ENCODE measurements at regions not wholly inside any gene's neighbourhood (a gene's known extent, or its start where the extent isn't known, plus 50 kb on each side); places are given as distances from the start of the nearest gene placed in this dataset.
"Not testable (repeated sequence)": the region's sequence is repeated elsewhere in the genome, so short reads cannot be mapped to it uniquely, and the experiment has no call there.

DNA sequence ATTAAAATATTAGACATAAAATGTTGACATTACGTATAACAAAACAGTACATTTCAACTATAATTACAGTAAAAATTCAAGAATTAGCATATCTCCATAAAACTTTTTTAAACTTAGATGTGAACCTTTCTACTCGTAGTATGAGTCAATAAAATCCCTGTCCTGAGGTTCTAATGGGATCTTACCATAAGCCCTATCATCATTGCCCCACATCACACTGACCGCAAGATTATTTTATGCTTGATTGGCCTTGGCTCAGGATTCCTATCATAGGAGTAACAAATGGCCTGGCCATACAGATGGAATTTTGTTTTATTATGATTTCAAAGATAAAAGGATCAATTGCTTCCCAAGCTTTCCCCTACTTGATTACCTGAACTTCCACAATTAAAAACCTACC is 238.3 kb downstream of the MEF2C start:
- no peaks in the 10 kb centered on the region for H3K9me2 ChIP-seq (replicated peaks; ENCODE audit: insufficient read depth, low read length)
- H3K4me3 ChIP-seq (ENCODE audit: low read length) = no peak overlapping the region
- H3K27ac ChIP-seq (ENCODE audit: low read length) = no peak overlapping the region
- no peaks in the 10 kb centered on the region for H3K36me3 ChIP-seq (ENCODE audit: insufficient read depth, low read length)
- no peaks in the 10 kb centered on the region for H3K4me1 ChIP-seq (ENCODE audit: low read length)
- no peaks in the 10 kb centered on the region for H3K27me3 ChIP-seq (ENCODE audit: low read length)
- no peaks in the 10 kb centered on the region for H4K20me1 ChIP-seq (ENCODE audit: insufficient read depth, low read depth, low read length)
- no peaks in the 10 kb centered on the region for H3K79me2 ChIP-seq (ENCODE audit: low read length)
- no peak for DNase-seq
- H2AFZ ChIP-seq (ENCODE audit: low read length) = no peak overlapping the region
- H3K9me3 ChIP-seq (ENCODE audit: low read length) = no peaks in the 10 kb centered on the region
- H3K9ac ChIP-seq (ENCODE audit: low read length) = no peak overlapping the region
- H3K4me2 ChIP-seq (ENCODE audit: low read depth, low read length, poor library complexity, severe bottlenecking) = no peak overlapping the region

DNA sequence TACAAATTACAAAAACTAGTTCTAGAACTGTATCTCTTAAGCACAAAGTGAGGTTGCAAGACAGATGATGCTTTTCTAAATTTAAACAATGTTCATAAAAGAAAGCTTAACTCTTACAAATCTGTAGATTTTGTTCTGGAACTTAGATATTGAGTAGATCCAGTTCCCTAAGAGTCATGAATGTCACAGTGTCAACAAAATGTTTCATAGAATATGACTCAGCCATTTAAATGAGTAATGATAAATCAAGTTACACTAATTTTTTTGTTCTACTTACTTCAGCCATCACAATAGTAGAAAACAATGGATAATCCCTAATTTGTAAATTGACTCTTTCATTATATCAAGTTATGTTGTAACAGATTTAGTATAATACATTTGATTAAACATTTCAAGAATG is 239.7 kb downstream of the MEF2C start:
- H3K4me3 ChIP-seq (ENCODE audit: low read length) = no peak overlapping the region
- no peaks in the 10 kb centered on the region for H3K9me2 ChIP-seq (replicated peaks; ENCODE audit: insufficient read depth, low read length)
- H3K27me3 ChIP-seq (ENCODE audit: low read length) = no peaks in the 10 kb centered on the region
- no peak for DNase-seq
- H3K79me2 ChIP-seq (ENCODE audit: low read length) = no peaks in the 10 kb centered on the region
- no peak overlapping the region for H3K9ac ChIP-seq (ENCODE audit: low read length)
- no peak overlapping the region for H3K27ac ChIP-seq (ENCODE audit: low read length)
- H3K4me2 ChIP-seq (ENCODE audit: low read depth, low read length, poor library complexity, severe bottlenecking) = no peak overlapping the region
- H3K9me3 ChIP-seq (ENCODE audit: low read length) = no peaks in the 10 kb centered on the region
- no peaks in the 10 kb centered on the region for H4K20me1 ChIP-seq (ENCODE audit: insufficient read depth, low read depth, low read length)
- H2AFZ ChIP-seq (ENCODE audit: low read length) = no peak overlapping the region
- H3K4me1 ChIP-seq (ENCODE audit: low read length) = no peaks in the 10 kb centered on the region
- H3K36me3 ChIP-seq (ENCODE audit: insufficient read depth, low read length) = no peaks in the 10 kb centered on the region

DNA sequence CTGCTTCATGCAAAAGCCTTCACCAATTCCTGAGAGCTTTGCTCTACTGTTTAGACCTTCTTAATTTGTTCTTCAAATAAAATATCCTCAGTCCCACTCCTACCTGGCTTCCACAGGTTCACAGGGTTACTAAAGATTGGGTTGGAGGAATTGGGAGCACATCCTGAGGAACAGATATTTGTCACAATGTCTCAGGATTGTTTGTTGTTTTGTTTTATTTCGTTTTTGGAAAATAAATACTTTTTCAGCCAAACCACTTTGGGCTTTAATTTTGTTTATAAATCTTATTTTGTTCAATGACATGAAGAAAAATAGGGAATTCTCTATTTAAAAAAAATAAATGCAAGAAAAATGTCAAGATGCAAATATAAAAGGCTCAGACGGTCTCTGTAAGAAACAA is 249.0 kb downstream of the MEF2C start:
- no peak overlapping the region for H3K4me2 ChIP-seq (ENCODE audit: low read depth, low read length, poor library complexity, severe bottlenecking)
- no peak overlapping the region for H3K9ac ChIP-seq (ENCODE audit: low read length)
- no peaks in the 10 kb centered on the region for H3K9me2 ChIP-seq (replicated peaks; ENCODE audit: insufficient read depth, low read length)
- H3K4me1 ChIP-seq (ENCODE audit: low read length) = no peaks in the 10 kb centered on the region
- no peak overlapping the region for H3K27ac ChIP-seq (ENCODE audit: low read length)
- no peak overlapping the region for H2AFZ ChIP-seq (ENCODE audit: low read length)
- no peaks in the 10 kb centered on the region for H3K9me3 ChIP-seq (ENCODE audit: low read length)
- DNase-seq = no peak
- no peaks in the 10 kb centered on the region for H3K79me2 ChIP-seq (ENCODE audit: low read length)
- no peaks in the 10 kb centered on the region for H3K36me3 ChIP-seq (ENCODE audit: insufficient read depth, low read length)
- no peak overlapping the region for H3K4me3 ChIP-seq (ENCODE audit: low read length)
- no peaks in the 10 kb centered on the region for H4K20me1 ChIP-seq (ENCODE audit: insufficient read depth, low read depth, low read length)
- no peaks in the 10 kb centered on the region for H3K27me3 ChIP-seq (ENCODE audit: low read length)

DNA sequence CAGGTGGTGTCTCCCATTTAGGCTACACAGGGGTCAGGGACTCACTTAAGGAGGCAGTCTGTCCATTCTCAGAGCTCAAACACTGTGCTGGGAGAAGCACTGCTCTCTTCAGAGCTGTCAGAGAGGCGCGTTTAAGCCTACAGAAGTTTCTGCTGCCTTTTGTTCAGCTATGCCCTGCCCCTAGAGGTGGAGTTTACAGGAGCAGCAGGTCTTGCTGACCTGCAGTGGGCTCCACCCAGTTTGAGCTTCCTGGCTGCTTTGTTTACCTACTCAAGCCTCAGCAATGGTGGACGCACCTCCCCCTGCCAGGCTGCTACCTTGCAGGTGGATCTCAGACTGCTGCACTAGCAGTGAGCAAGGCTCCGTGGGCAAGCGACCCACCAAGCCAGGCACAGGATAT is 260.1 kb downstream of the MEF2C start:
- not testable (repeated sequence) for H2AFZ ChIP-seq (ENCODE audit: low read length); H3K4me2 ChIP-seq (ENCODE audit: low read depth, low read length, poor library complexity, severe bottlenecking); H3K27ac ChIP-seq (ENCODE audit: low read length); H3K9ac ChIP-seq (ENCODE audit: low read length); H3K36me3 ChIP-seq (ENCODE audit: insufficient read depth, low read length); H3K4me3 ChIP-seq (ENCODE audit: low read length); H3K79me2 ChIP-seq (ENCODE audit: low read length); DNase-seq; H3K27me3 ChIP-seq (ENCODE audit: low read length); H3K9me2 ChIP-seq (replicated peaks; ENCODE audit: insufficient read depth, low read length); H3K9me3 ChIP-seq (ENCODE audit: low read length); H4K20me1 ChIP-seq (ENCODE audit: insufficient read depth, low read depth, low read length); H3K4me1 ChIP-seq (ENCODE audit: low read length)

DNA sequence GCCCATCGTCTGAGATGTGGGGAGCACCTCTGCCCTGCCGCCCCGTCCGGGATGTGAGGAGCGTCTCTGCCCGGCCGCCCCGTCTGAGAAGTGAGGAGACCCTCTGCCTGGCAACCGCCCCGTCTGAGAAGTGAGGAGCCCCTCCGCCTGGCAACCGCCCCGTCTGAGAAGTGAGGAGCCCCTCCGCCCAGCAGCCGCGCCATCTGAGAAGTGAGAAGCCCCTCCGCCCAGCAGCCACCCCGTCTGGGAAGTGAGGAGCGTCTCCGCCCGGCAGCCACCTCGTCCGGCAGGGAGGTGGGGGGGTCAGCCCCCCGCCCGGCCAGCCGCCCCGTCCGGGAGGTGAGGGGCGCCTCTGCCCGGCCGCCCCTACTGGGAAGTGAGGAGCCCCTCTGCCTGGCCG is 267.2 kb downstream of the MEF2C start:
- H3K4me1 ChIP-seq (ENCODE audit: low read length); H2AFZ ChIP-seq (ENCODE audit: low read length); H3K36me3 ChIP-seq (ENCODE audit: insufficient read depth, low read length); H3K9me3 ChIP-seq (ENCODE audit: low read length); H3K4me2 ChIP-seq (ENCODE audit: low read depth, low read length, poor library complexity, severe bottlenecking); DNase-seq; H3K27me3 ChIP-seq (ENCODE audit: low read length); H3K4me3 ChIP-seq (ENCODE audit: low read length); H3K27ac ChIP-seq (ENCODE audit: low read length); H4K20me1 ChIP-seq (ENCODE audit: insufficient read depth, low read depth, low read length); H3K9me2 ChIP-seq (replicated peaks; ENCODE audit: insufficient read depth, low read length); H3K79me2 ChIP-seq (ENCODE audit: low read length); H3K9ac ChIP-seq (ENCODE audit: low read length): not testable (repeated sequence)

DNA sequence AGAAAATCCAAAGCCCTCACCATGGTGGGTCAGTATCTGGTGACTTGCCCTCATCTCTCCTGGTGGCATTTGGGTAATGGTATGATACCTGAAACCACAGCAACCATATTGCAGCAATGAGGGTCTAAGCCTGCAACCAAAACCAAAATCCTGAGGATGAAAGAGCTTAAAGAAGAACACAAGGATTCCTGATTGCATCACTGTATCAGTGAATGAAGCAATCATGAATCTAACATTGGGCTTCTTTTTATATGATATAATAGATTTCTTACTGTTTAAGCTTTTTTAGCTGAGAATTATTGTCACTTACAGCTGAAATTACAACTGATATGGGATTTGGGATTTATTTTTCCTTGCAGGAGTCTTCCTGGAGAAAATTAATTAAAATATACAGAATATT is 269.9 kb downstream of the MEF2C start:
- H3K27ac ChIP-seq (ENCODE audit: low read length) = no peak overlapping the region
- no peaks in the 10 kb centered on the region for H3K4me1 ChIP-seq (ENCODE audit: low read length)
- H3K4me3 ChIP-seq (ENCODE audit: low read length) = no peak overlapping the region
- H3K36me3 ChIP-seq (ENCODE audit: insufficient read depth, low read length) = no peaks in the 10 kb centered on the region
- DNase-seq = no peak
- H3K9me2 ChIP-seq (replicated peaks; ENCODE audit: insufficient read depth, low read length) = no peaks in the 10 kb centered on the region
- H3K79me2 ChIP-seq (ENCODE audit: low read length) = no peaks in the 10 kb centered on the region
- no peak overlapping the region for H3K4me2 ChIP-seq (ENCODE audit: low read depth, low read length, poor library complexity, severe bottlenecking)
- no peaks in the 10 kb centered on the region for H3K27me3 ChIP-seq (ENCODE audit: low read length)
- H2AFZ ChIP-seq (ENCODE audit: low read length) = no peak overlapping the region
- no peaks in the 10 kb centered on the region for H4K20me1 ChIP-seq (ENCODE audit: insufficient read depth, low read depth, low read length)
- H3K9me3 ChIP-seq (ENCODE audit: low read length) = no peaks in the 10 kb centered on the region
- no peak overlapping the region for H3K9ac ChIP-seq (ENCODE audit: low read length)

DNA sequence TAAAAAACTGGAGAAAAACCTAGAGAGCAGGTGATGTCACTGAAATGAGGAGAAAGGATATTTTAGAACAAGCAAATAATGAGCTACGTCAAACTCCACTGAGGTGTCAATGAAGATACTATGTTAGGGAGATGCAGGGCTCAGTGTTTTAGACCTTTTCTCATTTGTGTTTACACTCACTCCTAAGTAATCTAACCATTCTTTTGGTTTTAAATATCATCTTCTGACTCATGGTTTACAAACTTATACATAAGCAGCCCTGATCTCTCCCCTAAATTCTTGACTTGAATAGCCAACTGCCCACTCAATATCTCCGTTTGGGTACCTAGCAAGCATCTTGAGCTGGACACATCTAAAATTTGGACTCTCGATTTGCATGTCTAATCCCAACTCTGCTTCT is 272.4 kb downstream of the MEF2C start:
- H3K27ac ChIP-seq (ENCODE audit: low read length) = no peak overlapping the region
- H3K9ac ChIP-seq (ENCODE audit: low read length) = no peak overlapping the region
- H3K27me3 ChIP-seq (ENCODE audit: low read length) = no peaks in the 10 kb centered on the region
- no peak overlapping the region for H2AFZ ChIP-seq (ENCODE audit: low read length)
- H3K4me1 ChIP-seq (ENCODE audit: low read length) = no peaks in the 10 kb centered on the region
- H3K4me3 ChIP-seq (ENCODE audit: low read length) = no peak overlapping the region
- no peaks in the 10 kb centered on the region for H3K9me2 ChIP-seq (replicated peaks; ENCODE audit: insufficient read depth, low read length)
- H3K4me2 ChIP-seq (ENCODE audit: low read depth, low read length, poor library complexity, severe bottlenecking) = no peak overlapping the region
- no peak for DNase-seq
- no peaks in the 10 kb centered on the region for H3K79me2 ChIP-seq (ENCODE audit: low read length)
- no peaks in the 10 kb centered on the region for H3K9me3 ChIP-seq (ENCODE audit: low read length)
- no peaks in the 10 kb centered on the region for H4K20me1 ChIP-seq (ENCODE audit: insufficient read depth, low read depth, low read length)
- no peaks in the 10 kb centered on the region for H3K36me3 ChIP-seq (ENCODE audit: insufficient read depth, low read length)

DNA sequence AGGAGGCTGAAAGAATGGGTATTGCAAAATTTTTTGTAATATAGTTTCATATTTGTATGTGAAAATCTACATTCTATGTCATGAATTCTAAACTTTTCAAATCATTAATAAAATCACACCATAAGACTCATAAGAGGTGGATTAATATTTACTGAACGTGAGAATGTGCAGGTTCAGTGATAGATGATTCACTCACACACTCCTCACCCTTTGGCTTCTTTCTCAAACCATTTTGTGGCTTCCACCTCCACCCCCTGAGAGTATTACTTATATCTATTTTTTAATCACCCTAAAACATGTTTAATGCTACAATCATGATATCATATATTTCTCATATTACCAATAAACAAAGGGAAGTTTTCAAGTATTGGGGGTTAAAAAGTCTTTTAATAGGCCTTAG is 275.5 kb downstream of the MEF2C start:
- Histone ChIP-seq H4K20me1 (ENCODE audit: insufficient read depth, low read depth, low read length) (no peaks in the 10 kb centered on the region), H3K4me1 (ENCODE audit: low read length) (no peaks in the 10 kb centered on the region), H3K4me3 (ENCODE audit: low read length) (no peak overlapping the region), H3K79me2 (ENCODE audit: low read length) (no peaks in the 10 kb centered on the region), H2AFZ (ENCODE audit: low read length) (no peak overlapping the region), H3K9me2 (replicated peaks; ENCODE audit: insufficient read depth, low read length) (no peaks in the 10 kb centered on the region), H3K4me2 (ENCODE audit: low read depth, low read length, poor library complexity, severe bottlenecking) (no peak overlapping the region), H3K27ac (ENCODE audit: low read length) (no peak overlapping the region), H3K36me3 (ENCODE audit: insufficient read depth, low read length) (no peaks in the 10 kb centered on the region), H3K9me3 (ENCODE audit: low read length) (no peaks in the 10 kb centered on the region), H3K9ac (ENCODE audit: low read length) (no peak overlapping the region), H3K27me3 (ENCODE audit: low read length) (no peaks in the 10 kb centered on the region)
- DNase-seq = no peak

DNA sequence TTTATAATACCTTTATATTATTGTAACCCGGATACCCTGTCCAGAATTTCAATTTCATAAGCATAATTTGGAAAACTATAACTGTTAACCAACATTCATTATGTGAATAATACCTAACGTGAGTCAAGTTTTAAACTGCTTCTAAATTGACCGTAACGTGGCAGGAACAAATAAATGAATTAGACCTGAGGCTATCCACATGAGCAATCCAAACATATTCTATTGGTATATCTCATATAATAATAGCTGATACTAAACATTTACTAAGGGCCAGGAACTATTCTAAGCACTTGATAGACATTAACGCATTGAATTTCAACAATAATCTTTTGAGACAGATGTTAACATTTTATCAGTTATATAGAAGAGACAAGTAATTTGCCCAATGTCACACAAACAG is 276.4 kb downstream of the MEF2C start:
- no peaks in the 10 kb centered on the region for H3K79me2 ChIP-seq (ENCODE audit: low read length)
- no peak overlapping the region for H3K4me3 ChIP-seq (ENCODE audit: low read length)
- H3K27ac ChIP-seq (ENCODE audit: low read length) = no peak overlapping the region
- H3K4me1 ChIP-seq (ENCODE audit: low read length) = no peaks in the 10 kb centered on the region
- H2AFZ ChIP-seq (ENCODE audit: low read length) = no peak overlapping the region
- no peaks in the 10 kb centered on the region for H3K9me2 ChIP-seq (replicated peaks; ENCODE audit: insufficient read depth, low read length)
- no peak overlapping the region for H3K4me2 ChIP-seq (ENCODE audit: low read depth, low read length, poor library complexity, severe bottlenecking)
- no peak for DNase-seq
- no peaks in the 10 kb centered on the region for H3K27me3 ChIP-seq (ENCODE audit: low read length)
- no peaks in the 10 kb centered on the region for H3K36me3 ChIP-seq (ENCODE audit: insufficient read depth, low read length)
- no peak overlapping the region for H3K9ac ChIP-seq (ENCODE audit: low read length)
- H4K20me1 ChIP-seq (ENCODE audit: insufficient read depth, low read depth, low read length) = no peaks in the 10 kb centered on the region
- H3K9me3 ChIP-seq (ENCODE audit: low read length) = no peaks in the 10 kb centered on the region
